OCI-LY1 (cell line): ENCODE measurements at regions not wholly inside any gene's neighbourhood (a gene's known extent, or its start where the extent isn't known, plus 50 kb on each side); places are given as distances from the start of the nearest gene placed in this dataset.
"Not testable (repeated sequence)": the region's sequence is repeated elsewhere in the genome, so short reads cannot be mapped to it uniquely, and the experiment has no call there.

Experiments used
- CTCF ChIP-seq: fragments of 200-600 bp; sonication (generic), shearing (Covaris generic); IDR thresholded peaks from 2 replicates; pipeline ENCODE4 v1.5.1; 2017; ENCODE audit warnings: mild to moderate bottlenecking, antibody characterized with exemption, low read length, moderate library complexity, mixed read lengths
- EZH2 ChIP-seq: fragments of 200-600 bp; sonication (generic), shearing (Covaris generic); IDR thresholded peaks from 2 replicates; pipeline ENCODE4 v1.8.0; 2017; ENCODE audit warnings: borderline replicate concordance, mixed run types, mild to moderate bottlenecking, antibody characterized with exemption, low read length, moderate library complexity, mixed read lengths

- TF ChIP-seq CTCF, result peak; percentile 18; the same call in 1 of the 2 replicates
- TF ChIP-seq EZH2, result not testable (repeated sequence)
These were observed 195.6 kb downstream of the SEMA6D start for GRCh38 chr15:47912910-47913309.
